ENCODE measurements at regions not wholly inside any gene's neighbourhood (a gene's known extent, or its start where the extent isn't known, plus 50 kb on each side); places are given as distances from the start of the nearest gene placed in this dataset.

DNA sequence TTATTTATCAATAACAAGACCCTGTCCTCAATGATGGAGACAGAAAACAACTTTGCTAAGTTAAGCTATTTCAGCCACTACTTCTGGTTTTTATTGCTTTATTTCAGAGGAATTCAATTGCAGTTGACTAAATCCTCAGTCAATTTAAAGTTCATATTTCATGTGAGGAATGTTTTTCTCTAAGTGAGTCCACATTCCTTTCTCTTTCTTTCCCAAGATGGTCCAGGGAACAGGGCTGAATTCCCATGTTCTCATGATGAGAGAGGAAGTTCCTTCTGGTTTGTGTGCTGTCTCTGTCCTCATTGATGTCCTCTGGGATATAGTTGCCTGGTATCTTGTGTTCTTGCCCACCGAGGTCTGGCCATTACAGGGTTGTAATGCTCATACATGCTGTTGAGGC is 117.2 kb downstream of the SLIT2 start:
- no peaks in the 10 kb centered on the region for H3K4me1 ChIP-seq (ENCODE audit: insufficient read depth, low read length)
- no peak overlapping the region for H2AK5ac ChIP-seq (ENCODE audit: insufficient read length, low read length)
- no peak overlapping the region for H3K18ac ChIP-seq (ENCODE audit: insufficient read length, low read depth, low read length)
- H2BK120ac ChIP-seq (ENCODE audit: low read depth, low read length, poor library complexity, severe bottlenecking), result no peak overlapping the region
- H3K79me1 ChIP-seq (ENCODE audit: insufficient read depth, low read depth, low read length, poor library complexity, severe bottlenecking), result no peaks in the 10 kb centered on the region
- H3K23ac ChIP-seq (ENCODE audit: insufficient read length, low read depth, low read length), result no peak overlapping the region
- no peak overlapping the region for H3K14ac ChIP-seq (ENCODE audit: insufficient read depth, low read length)
- H2BK12ac ChIP-seq (ENCODE audit: insufficient read length, low read depth, low read length), result no peak overlapping the region
- H3K4ac ChIP-seq (ENCODE audit: low read depth, low read length), result no peak overlapping the region
- H3K56ac ChIP-seq (ENCODE audit: insufficient read length, low read depth, low read length), result no peak overlapping the region
- no peaks in the 10 kb centered on the region for H4K20me1 ChIP-seq (ENCODE audit: control insufficient read depth, insufficient read depth, insufficient read length)
- TF ChIP-seq, protein P1, sequence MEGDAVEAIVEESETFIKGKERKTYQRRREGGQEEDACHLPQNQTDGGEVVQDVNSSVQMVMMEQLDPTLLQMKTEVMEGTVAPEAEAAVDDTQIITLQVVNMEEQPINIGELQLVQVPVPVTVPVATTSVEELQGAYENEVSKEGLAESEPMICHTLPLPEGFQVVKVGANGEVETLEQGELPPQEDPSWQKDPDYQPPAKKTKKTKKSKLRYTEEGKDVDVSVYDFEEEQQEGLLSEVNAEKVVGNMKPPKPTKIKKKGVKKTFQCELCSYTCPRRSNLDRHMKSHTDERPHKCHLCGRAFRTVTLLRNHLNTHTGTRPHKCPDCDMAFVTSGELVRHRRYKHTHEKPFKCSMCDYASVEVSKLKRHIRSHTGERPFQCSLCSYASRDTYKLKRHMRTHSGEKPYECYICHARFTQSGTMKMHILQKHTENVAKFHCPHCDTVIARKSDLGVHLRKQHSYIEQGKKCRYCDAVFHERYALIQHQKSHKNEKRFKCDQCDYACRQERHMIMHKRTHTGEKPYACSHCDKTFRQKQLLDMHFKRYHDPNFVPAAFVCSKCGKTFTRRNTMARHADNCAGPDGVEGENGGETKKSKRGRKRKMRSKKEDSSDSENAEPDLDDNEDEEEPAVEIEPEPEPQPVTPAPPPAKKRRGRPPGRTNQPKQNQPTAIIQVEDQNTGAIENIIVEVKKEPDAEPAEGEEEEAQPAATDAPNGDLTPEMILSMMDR (conservative IDR thresholded peaks at IDR 0.05), result no peak
- H2BK20ac ChIP-seq (ENCODE audit: low read depth, low read length, poor library complexity, severe bottlenecking), result no peak overlapping the region
- no peaks in the 10 kb centered on the region for H3K23me2 ChIP-seq (ENCODE audit: insufficient read length, low read depth, low read length, poor library complexity, severe bottlenecking)
- H3T11ph ChIP-seq (ENCODE audit: low read length), result no peak overlapping the region
- no peaks in the 10 kb centered on the region for H3K9me3 ChIP-seq (ENCODE audit: control insufficient read depth, low read depth, low read length)
- no peaks in the 10 kb centered on the region for H3K27me3 Mint-ChIP-seq (ENCODE audit: low read depth)
- no CpG with 5 or more reads among the region's 1 CpG for WGBS (ENCODE audit: extremely low coverage, insufficient read length, low lambda C conversion rate)
- no peak overlapping the region for H3K4me2 ChIP-seq (ENCODE audit: insufficient read depth, insufficient read length, low read length)
- H4K8ac ChIP-seq (replicated peaks; ENCODE audit: insufficient read length, low read depth, low read length), result no peak overlapping the region
- H3K4me1 Mint-ChIP-seq, result no peaks in the 10 kb centered on the region; a peak in 1 of 4 replicates
- H2BK5ac ChIP-seq (ENCODE audit: insufficient read length, low read length), result no peak overlapping the region
- H3K79me2 ChIP-seq (ENCODE audit: insufficient read depth, low read length), result no peaks in the 10 kb centered on the region
- no peak overlapping the region for H3K9ac ChIP-seq (ENCODE audit: extremely low read depth, insufficient read length, low read length)
- DNase-seq, result no peak
- H3K27me3 ChIP-seq (ENCODE audit: insufficient read depth, low read length), result no peaks in the 10 kb centered on the region
- no peak overlapping the region for H3K27ac ChIP-seq (ENCODE audit: insufficient read length, low read depth, low read length)
- no peak overlapping the region for H2BK15ac ChIP-seq (ENCODE audit: low read depth, low read length)
- no peaks in the 10 kb centered on the region; a peak in 2 of 7 replicates for H3K36me3 Mint-ChIP-seq (ENCODE audit: insufficient read depth in 1 of 3, low read depth in 3 of 3)
- H4K91ac ChIP-seq (ENCODE audit: insufficient read length, low read depth, low read length), result no peak overlapping the region
- H3K9me3 Mint-ChIP-seq, result no peaks in the 10 kb centered on the region
- no peak overlapping the region for H2AFZ ChIP-seq (ENCODE audit: low read length)
- no peak overlapping the region for H3K4me3 Mint-ChIP-seq
- H3K27ac Mint-ChIP-seq, result no peak overlapping the region
- H4K5ac ChIP-seq (ENCODE audit: insufficient read length, low read depth, low read length), result no peak overlapping the region
